Osteocyte (in vitro differentiated cells): ENCODE measurements at regions not wholly inside any gene's neighbourhood (a gene's known extent, or its start where the extent isn't known, plus 50 kb on each side); places are given as distances from the start of the nearest gene placed in this dataset.
"Not testable (repeated sequence)": the region's sequence is repeated elsewhere in the genome, so short reads cannot be mapped to it uniquely, and the experiment has no call there.

Experiments used
- DNase-seq: peaks from one replicate; pipeline ENCODE4 v3.0.0; 2021; ENCODE audit warnings: mixed read lengths; ENCODE audit not compliant: unreplicated experiment; ENCODE audit errors: extremely low spot score
- H3K27ac Mint-ChIP-seq: one replicate; pipeline ENCODE4 v1.8.0; 2021; ENCODE audit warnings: mild to moderate bottlenecking, mixed read lengths; ENCODE audit not compliant: unreplicated experiment
- H3K27me3 Mint-ChIP-seq: one replicate; pipeline ENCODE4 v1.8.0; 2021; ENCODE audit warnings: mixed read lengths; ENCODE audit not compliant: unreplicated experiment
- H3K36me3 Mint-ChIP-seq: one replicate; pipeline ENCODE4 v1.8.0; 2021; ENCODE audit warnings: mixed read lengths; ENCODE audit not compliant: unreplicated experiment
- H3K4me1 Mint-ChIP-seq: one replicate; pipeline ENCODE4 v1.8.0; 2021; ENCODE audit warnings: mixed read lengths; ENCODE audit not compliant: unreplicated experiment
- H3K4me3 Mint-ChIP-seq: one replicate; pipeline ENCODE4 v1.8.0; 2021; ENCODE audit warnings: mild to moderate bottlenecking, moderate library complexity, mixed read lengths; ENCODE audit not compliant: unreplicated experiment
- H3K9me3 Mint-ChIP-seq: one replicate; pipeline ENCODE4 v1.8.0; 2021; ENCODE audit warnings: mixed read lengths; ENCODE audit not compliant: unreplicated experiment
- CTCF ChIP-seq: fragments of 200-600 bp; sonication (generic); IDR thresholded peaks from 2 replicates; pipeline ENCODE4 v1.5.0; 2021; ENCODE audit warnings: antibody characterized with exemption, mild to moderate bottlenecking, moderate library complexity

- peaks cover 50% of the 10 kb centered on the region for H3K27me3 Mint-ChIP-seq
- not testable (repeated sequence) for H3K36me3 Mint-ChIP-seq, H3K27ac Mint-ChIP-seq, DNase-seq, H3K4me1 Mint-ChIP-seq, H3K9me3 Mint-ChIP-seq
- H3K4me3 Mint-ChIP-seq: peak overlapping the region; percentile 30
Observed at GRCh38 chr13:51170128-51170497, 52.1 kb upstream of the FAM124A start.

GRCh38 chr13:51169303-51170127 is 52.7 kb upstream of the FAM124A start:
- H3K27ac Mint-ChIP-seq, H3K4me3 Mint-ChIP-seq, H3K4me1 Mint-ChIP-seq, H3K36me3 Mint-ChIP-seq, DNase-seq, H3K9me3 Mint-ChIP-seq: not testable (repeated sequence)
- peaks cover 50% of the 10 kb centered on the region for H3K27me3 Mint-ChIP-seq

- H3K27ac Mint-ChIP-seq: no peak overlapping the region
- DNase-seq: no peak
- no peak overlapping the region for H3K4me3 Mint-ChIP-seq
- peaks cover 7% of the 10 kb centered on the region for H3K4me1 Mint-ChIP-seq
- H3K36me3 Mint-ChIP-seq: no peaks in the 10 kb centered on the region
- peaks cover 50% of the 10 kb centered on the region for H3K27me3 Mint-ChIP-seq
- no peaks in the 10 kb centered on the region for H3K9me3 Mint-ChIP-seq
- no peak for TF ChIP-seq CTCF
Observed at GRCh38 chr13:51168623-51169022, 53.6 kb upstream of the FAM124A start.

- Mint-ChIP-seq H3K27me3 (peaks cover 50% of the 10 kb centered on the region), H3K9me3 (no peaks in the 10 kb centered on the region), H3K4me1 (peaks cover 8% of the 10 kb centered on the region), H3K27ac (no peak overlapping the region), H3K4me3 (no peak overlapping the region), H3K36me3 (no peaks in the 10 kb centered on the region)
- TF ChIP-seq CTCF: no peak
- DNase-seq: no peak
Observed at GRCh38 chr13:51167393-51168191, 54.6 kb upstream of the FAM124A start.

GRCh38 chr13:51162701-51163100 is 51.6 kb upstream of the C13orf42 start:
- no peak for DNase-seq
- Mint-ChIP-seq H3K4me3 (no peak overlapping the region), H3K4me1 (peaks cover 3% of the 10 kb centered on the region), H3K27ac (no peak overlapping the region), H3K9me3 (no peaks in the 10 kb centered on the region), H3K27me3 (peaks cover 7% of the 10 kb centered on the region), H3K36me3 (no peaks in the 10 kb centered on the region)
- TF ChIP-seq CTCF: no peak
